ENCODE measurements at regions not wholly inside any gene's neighbourhood (a gene's known extent, or its start where the extent isn't known, plus 50 kb on each side); places are given as distances from the start of the nearest gene placed in this dataset.

- H3K27me3 ChIP-seq (replicated peaks in 1 of 4; ENCODE audit: control insufficient read depth in 3 of 4, extremely low read depth in 1 of 4, insufficient read depth in 3 of 4, low read length in 3 of 4), result no peaks in the 10 kb centered on the region
- TF ChIP-seq CHD2 (IDR thresholded peaks at IDR 0.05; ENCODE audit: low read length) (no peak), KDM4A (IDR thresholded peaks at IDR 0.05; ENCODE audit: low read depth, low read length, severe bottlenecking) (no peak), ATF2 (IDR thresholded peaks at IDR 0.05; ENCODE audit: low read length) (no peak), TBP (IDR thresholded peaks at IDR 0.05; ENCODE audit: low read depth, low read length) (no peak), POU5F1 (IDR thresholded peaks at IDR 0.05; ENCODE audit: low read depth, low read length) (no peak), EP300 (IDR thresholded peaks at IDR 0.05; ENCODE audit: borderline replicate concordance in 1 of 2, low read depth in 2 of 2, low read length in 2 of 2) (no peak), JUND (IDR thresholded peaks at IDR 0.05; ENCODE audit: low read length) (no peak), ASH2L (IDR thresholded peaks at IDR 0.05; ENCODE audit: low read length) (no peak), TCF12 (IDR thresholded peaks at IDR 0.05; ENCODE audit: low read depth, low read length) (no peak), PHF8 (conservative IDR thresholded peaks at IDR 0.05; ENCODE audit: low read depth, low read length) (no peak), SUZ12 (IDR thresholded peaks at IDR 0.05; ENCODE audit: low read length) (no peak), SP2 (IDR thresholded peaks at IDR 0.05; ENCODE audit: low read length) (no peak), SP4 (IDR thresholded peaks at IDR 0.05; ENCODE audit: low read length) (no peak)
Observed at GRCh38 chr6:18893540-18894269, 506.6 kb downstream of the RNF144B start.

More at GRCh38 chr6:18893540-18894269, 506.6 kb downstream of the RNF144B start:
- H3K18ac ChIP-seq (ENCODE audit: extremely low read depth, low read length), result no peak overlapping the region
- H3K4me3 ChIP-seq (ENCODE audit: extremely low read depth in 1 of 4, insufficient read depth in 2 of 4, low read depth in 3 of 4, low read length in 4 of 4), result no peak overlapping the region
- no peaks in the 10 kb centered on the region for H3K4me1 ChIP-seq (replicated peaks in 1 of 4; ENCODE audit: control insufficient read depth in 3 of 4, insufficient read depth in 4 of 4, low read length in 3 of 4)
- no peak overlapping the region for H3K4me2 ChIP-seq (ENCODE audit: insufficient read depth in 1 of 2, low read depth in 2 of 2, low read length in 2 of 2)
- H3K27ac ChIP-seq (ENCODE audit: low read depth, low read length), result no peak overlapping the region
- H3K14ac ChIP-seq (ENCODE audit: insufficient read length), result no peak overlapping the region
- H2BK12ac ChIP-seq (ENCODE audit: low read depth, low read length), result no peak overlapping the region
- no peak overlapping the region for H2AFZ ChIP-seq (ENCODE audit: low read length)
- 87% methylated on average over 7 of the region's 7 CpGs; no CpG with 5 or more reads in 1 of the 2 experiments for WGBS, 2 experiments (ENCODE audit: extremely low coverage in 1 of 2, insufficient coverage in 1 of 2, insufficient read length in 1 of 2, insufficient replicate concordance in 2 of 2, low coverage in 1 of 2, low lambda C conversion rate in 2 of 2, missing lambda C conversion rate in 1 of 2)
- H3K9me3 ChIP-seq (ENCODE audit: insufficient read depth in 2 of 2, low read depth in 1 of 2, low read length in 1 of 2), result no peaks in the 10 kb centered on the region
- DNase-seq (ENCODE audit: low read depth in 1 of 2, low spot score in 2 of 2), result no peak
- no peak overlapping the region for H3K4ac ChIP-seq (replicated peaks; ENCODE audit: insufficient read length, low read depth, low read length)
- H3K23ac ChIP-seq (ENCODE audit: insufficient read length), result no peak overlapping the region
- no peak overlapping the region for H2AK5ac ChIP-seq (ENCODE audit: low read depth, low read length)
- H4K8ac ChIP-seq (ENCODE audit: extremely low read depth, insufficient read depth, low read length), result no peak overlapping the region
- no peak overlapping the region for H3K56ac ChIP-seq (replicated peaks; ENCODE audit: insufficient read length, low read depth, low read length)
- H4K5ac ChIP-seq (ENCODE audit: insufficient read length, low read depth, low read length), result no peak overlapping the region
- H3K79me1 ChIP-seq (ENCODE audit: low read depth, low read length), result no peaks in the 10 kb centered on the region
- no peak overlapping the region for H2BK5ac ChIP-seq (ENCODE audit: low read depth, low read length)
- no peak overlapping the region for H4K91ac ChIP-seq (replicated peaks; ENCODE audit: insufficient read length, low read length)
- no peaks in the 10 kb centered on the region for H3K36me3 ChIP-seq (ENCODE audit: control insufficient read depth in 2 of 4, insufficient read depth in 4 of 4, low read length in 3 of 4)
- H2BK20ac ChIP-seq (ENCODE audit: low read length), result no peak overlapping the region
- ChIA-PET POLR2A (ENCODE audit: partially characterized antibody) (no interaction called here), CTCF (ENCODE audit: partially characterized antibody) (interaction anchor here (0.7 to 1.2 kb wide), 2 partner anchors 15 to 96 kb away, joined by 3 read pairs; no protein-coding TSS in a partner anchor)
- no peaks in the 10 kb centered on the region for H3K79me2 ChIP-seq (ENCODE audit: control insufficient read depth in 1 of 2, insufficient read depth in 2 of 2, low read length in 2 of 2)
- H4K20me1 ChIP-seq (replicated peaks in 1 of 2; ENCODE audit: control insufficient read depth in 1 of 2, insufficient read depth in 2 of 2, low read length in 2 of 2), result no peaks in the 10 kb centered on the region
- H2BK120ac ChIP-seq (replicated peaks; ENCODE audit: low read depth, low read length), result no peak overlapping the region
- H3K9ac ChIP-seq (replicated peaks in 1 of 4; ENCODE audit: extremely low read depth in 1 of 4, low read depth in 3 of 4, low read length in 3 of 4), result no peak overlapping the region
- H2BK15ac ChIP-seq (ENCODE audit: low read length), result no peak overlapping the region
- no peaks in the 10 kb centered on the region for H3K23me2 ChIP-seq (ENCODE audit: low read depth, low read length)
- no peak for FAIRE-seq

Data from H1 (cell line).